GM12878 (cell line): ENCODE measurements at regions not wholly inside any gene's neighbourhood (a gene's known extent, or its start where the extent isn't known, plus 50 kb on each side); places are given as distances from the start of the nearest gene placed in this dataset.

Experiments
- ATAC-seq: fragments of 200-7000 bp; cut with Tn5 transposase; 3 replicates; pipeline ENCODE4 v1.9.1; 2020; ENCODE audit warnings: mild to moderate bottlenecking, moderate library complexity
- BruUV-seq: library from RNA; stranded (reverse); fragments of 400-500 nt; replicated peaks from 2 replicates; lab custom pipeline; 2021; lab: Mats Ljungman, UMichigan
- CTCF ChIA-PET: fragments of 300-600 bp; sonication (Branson Sonifier 250); formaldehyde crosslinking; extraction: SDS; loops from one replicate; lab custom pipeline; 2021; ENCODE audit warnings: inconsistent platforms; lab: Yijun Ruan, JAX
- POLR2A ChIA-PET: fragments of 350-600 bp; formaldehyde crosslinking; extraction: SDS; loops from one replicate; lab custom pipeline; 2021; ENCODE audit warnings: inconsistent platforms; lab: Charles Lee
- RAD21 ChIA-PET: fragments of 300-600 bp; sonication (Branson Sonifier 250); formaldehyde crosslinking; loops from one replicate; lab custom pipeline; 2023; ENCODE audit warnings: antibody characterized with exemption; ENCODE audit not compliant: unreplicated experiment; lab: Charles Lee
- SMC1A ChIA-PET: fragments of 300-600 bp; sonication (Branson Sonifier 250); formaldehyde crosslinking; loops from one replicate; lab custom pipeline; 2023; ENCODE audit not compliant: unreplicated experiment, uncharacterized antibody; lab: Charles Lee
- DNase-seq: peaks from one replicate; pipeline ENCODE4 v3.0.0-alpha.2; 2011; ENCODE audit warnings: low read depth, low spot score
- FAIRE-seq: peaks from 3 replicates; lab custom pipeline; 2011; peaks lifted over from hg19 to GRCh38; lab: Jason Lieb, UNC
- H2AFZ ChIP-seq: 2 replicates; pipeline ENCODE4 v1.6.0; 2011; ENCODE audit warnings: low read depth, low read length, control low read depth; ENCODE audit not compliant: control insufficient read depth
- H3K27ac ChIP-seq: 2 replicates; pipeline ENCODE4 v1.5.1; 2011; ENCODE audit warnings: control low read depth; ENCODE audit not compliant: control insufficient read depth, insufficient read depth
- H3K27me3 ChIP-seq, 2 experiments: replicated peaks in 1 of 2; 2 replicates each; pipeline versions ENCODE4 v1.6.0 to v1.6.1; 2011; ENCODE audit warnings: low read length in 1 of 2; ENCODE audit not compliant: control insufficient read depth in 2 of 2, insufficient read depth in 2 of 2
- H3K36me3 ChIP-seq, 2 experiments: 2 replicates each; pipeline ENCODE4 v1.5.1; 2011; ENCODE audit warnings: low read length in 1 of 2; ENCODE audit not compliant: control insufficient read depth in 2 of 2, insufficient read depth in 2 of 2
- H3K4me1 ChIP-seq: 2 replicates; pipeline ENCODE4 v1.6.1; 2011; ENCODE audit warnings: mild to moderate bottlenecking, low read length, moderate library complexity, mixed read lengths; ENCODE audit not compliant: control insufficient read depth, insufficient read depth
- H3K4me2 ChIP-seq: 2 replicates; pipeline ENCODE4 v1.6.0; 2011; ENCODE audit warnings: control low read depth; ENCODE audit not compliant: control insufficient read depth, insufficient read depth
- H3K4me3 ChIP-seq: fragments of 200-600 bp; sonication (generic); 2 replicates; pipeline ENCODE4 v1.5.1; 2016
- H3K79me2 ChIP-seq: 2 replicates; pipeline ENCODE4 v1.6.0; 2011; ENCODE audit warnings: low read length; ENCODE audit not compliant: control insufficient read depth, insufficient read depth
- H3K9ac ChIP-seq: 2 replicates; pipeline ENCODE4 v1.8.0; 2011; ENCODE audit warnings: low read length, control low read depth, mixed read lengths; ENCODE audit not compliant: control insufficient read depth, insufficient read depth
- H3K9me3 ChIP-seq: replicated peaks from 3 replicates; pipeline ENCODE4 v1.5.1; 2011; ENCODE audit warnings: mild to moderate bottlenecking, low read length; ENCODE audit not compliant: control insufficient read depth, insufficient read depth
- H4K20me1 ChIP-seq: 2 replicates; pipeline ENCODE4 v1.6.0; 2011; ENCODE audit not compliant: control insufficient read depth, insufficient read depth
- ESRRA ChIP-seq: IDR thresholded peaks from 2 replicates; pipeline ENCODE4 v1.6.1; 2012; ENCODE audit warnings: mild to moderate bottlenecking, low read length, improper control_type of control experiment
- SUPT20H ChIP-seq: IDR thresholded peaks from 2 replicates; pipeline ENCODE4 v1.6.1; 2011; ENCODE audit warnings: low read depth, mild to moderate bottlenecking, low read length, moderate library complexity, borderline replicate concordance; ENCODE audit not compliant: control insufficient read depth
- ZNF274 ChIP-seq: IDR thresholded peaks from one replicate; pipeline ENCODE4 v1.8.0; 2011; ENCODE audit not compliant: insufficient read length, insufficient read depth
- WGBS: methylation state at CpG from one replicate; pipeline ENCODE4 v1.1.6; 2016; ENCODE audit warnings: low lambda C conversion rate; ENCODE audit not compliant: insufficient replicate concordance, insufficient coverage; ENCODE audit errors: missing lambda C conversion rate; 5-methylcytosine and 5-hydroxymethylcytosine counted together
- in situ Hi-C: fragments of 300-500 bp; cut with MboI; formaldehyde crosslinking; loops from 9 replicates; pipeline ENCODE4 v1.14.3; 2018; ENCODE audit warnings: mixed read lengths
- intact Hi-C: fragments of 100-400 bp; cut with micrococcal nuclease; formaldehyde crosslinking; loops from one replicate; pipeline ENCODE4 v1.14.2; 2022; ENCODE audit not compliant: unreplicated experiment
- TF ChIP-seq, protein P1 (sequence below): fragments of 450-650 bp; formaldehyde crosslinking; IDR thresholded peaks from 2 replicates; pipeline ENCODE4 v1.5.0; 2022; ENCODE audit warnings: mild to moderate bottlenecking, missing genetic modification characterization
- TF ChIP-seq, protein P2 (sequence below): fragments of 450-650 bp; IDR thresholded peaks from 2 replicates; pipeline ENCODE4 v1.6.1; 2017; ENCODE audit warnings: low read depth, mild to moderate bottlenecking, moderate library complexity
- TF ChIP-seq, protein P3 (sequence below): fragments of 450-650 bp; IDR thresholded peaks from 2 replicates; pipeline ENCODE4 v1.6.1; 2017; ENCODE audit warnings: antibody characterized with exemption, mild to moderate bottlenecking, moderate library complexity
- TF ChIP-seq, protein P4 (sequence below): fragments of 450-650 bp; formaldehyde crosslinking; IDR thresholded peaks from 2 replicates; pipeline ENCODE4 v1.4.0; 2022; ENCODE audit warnings: mild to moderate bottlenecking, moderate library complexity
- TF ChIP-seq, protein P5 (sequence below): IDR thresholded peaks from 2 replicates; pipeline ENCODE4 v1.6.1; 2011; ENCODE audit warnings: borderline replicate concordance, low read depth, mild to moderate bottlenecking, moderate library complexity, mixed read lengths, low read length; ENCODE audit not compliant: insufficient read depth; ENCODE audit errors: extremely low read length
- TF ChIP-seq, protein P6 (sequence below): fragments of 450-650 bp; conservative IDR thresholded peaks from 2 replicates; pipeline ENCODE4 v1.6.1; 2017; ENCODE audit warnings: mild to moderate bottlenecking, moderate library complexity

DNA sequence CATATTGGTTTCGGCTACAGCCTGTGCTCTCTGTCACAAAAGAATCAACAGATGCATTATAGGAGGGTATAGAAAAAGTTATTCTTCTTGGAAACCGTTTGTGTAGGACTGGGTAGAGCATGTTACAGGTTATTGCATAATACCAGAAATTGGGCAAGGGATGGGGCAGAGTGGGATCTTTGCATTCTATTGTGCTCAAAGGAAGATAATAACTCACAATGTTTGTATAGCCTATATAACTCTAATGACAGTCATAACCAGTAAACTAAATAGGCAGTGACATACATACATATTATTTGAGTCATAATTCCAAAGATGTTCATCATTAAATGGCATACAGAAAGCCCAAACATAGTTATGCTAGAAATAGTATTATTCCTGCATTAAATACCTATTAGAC is 179.7 kb downstream of the XPNPEP1 start:
- WGBS, result 3% methylated on average over 2 of the region's 2 CpGs
- in situ Hi-C loops (no loop called here), intact Hi-C loops (no loop called here)
- POLR2A ChIA-PET, result no interaction called here
- no peak for DNase-seq
- H3K27ac ChIP-seq, result no peak overlapping the region
- no peak for ATAC-seq
- BruUV-seq, result no TSS peak
- no peaks in the 10 kb centered on the region for H4K20me1 ChIP-seq
- no peaks in the 10 kb centered on the region for H3K9me3 ChIP-seq
- no peak overlapping the region for H2AFZ ChIP-seq
- H3K9ac ChIP-seq, result no peak overlapping the region
- H3K4me3 ChIP-seq, result no peak overlapping the region
- no peaks in the 10 kb centered on the region for H3K4me1 ChIP-seq
- FAIRE-seq, result no peak
- H3K27me3 ChIP-seq, result no peaks in the 10 kb centered on the region
- SMC1A ChIA-PET, result no interaction called here
- CTCF ChIA-PET, result no interaction called here
- no peaks in the 10 kb centered on the region for H3K79me2 ChIP-seq
- no peaks in the 10 kb centered on the region for H3K36me3 ChIP-seq
- RAD21 ChIA-PET, result no interaction called here
- H3K4me2 ChIP-seq, result no peak overlapping the region
- TF ChIP-seq ESRRA, result no peak
- TF ChIP-seq, protein P1, sequence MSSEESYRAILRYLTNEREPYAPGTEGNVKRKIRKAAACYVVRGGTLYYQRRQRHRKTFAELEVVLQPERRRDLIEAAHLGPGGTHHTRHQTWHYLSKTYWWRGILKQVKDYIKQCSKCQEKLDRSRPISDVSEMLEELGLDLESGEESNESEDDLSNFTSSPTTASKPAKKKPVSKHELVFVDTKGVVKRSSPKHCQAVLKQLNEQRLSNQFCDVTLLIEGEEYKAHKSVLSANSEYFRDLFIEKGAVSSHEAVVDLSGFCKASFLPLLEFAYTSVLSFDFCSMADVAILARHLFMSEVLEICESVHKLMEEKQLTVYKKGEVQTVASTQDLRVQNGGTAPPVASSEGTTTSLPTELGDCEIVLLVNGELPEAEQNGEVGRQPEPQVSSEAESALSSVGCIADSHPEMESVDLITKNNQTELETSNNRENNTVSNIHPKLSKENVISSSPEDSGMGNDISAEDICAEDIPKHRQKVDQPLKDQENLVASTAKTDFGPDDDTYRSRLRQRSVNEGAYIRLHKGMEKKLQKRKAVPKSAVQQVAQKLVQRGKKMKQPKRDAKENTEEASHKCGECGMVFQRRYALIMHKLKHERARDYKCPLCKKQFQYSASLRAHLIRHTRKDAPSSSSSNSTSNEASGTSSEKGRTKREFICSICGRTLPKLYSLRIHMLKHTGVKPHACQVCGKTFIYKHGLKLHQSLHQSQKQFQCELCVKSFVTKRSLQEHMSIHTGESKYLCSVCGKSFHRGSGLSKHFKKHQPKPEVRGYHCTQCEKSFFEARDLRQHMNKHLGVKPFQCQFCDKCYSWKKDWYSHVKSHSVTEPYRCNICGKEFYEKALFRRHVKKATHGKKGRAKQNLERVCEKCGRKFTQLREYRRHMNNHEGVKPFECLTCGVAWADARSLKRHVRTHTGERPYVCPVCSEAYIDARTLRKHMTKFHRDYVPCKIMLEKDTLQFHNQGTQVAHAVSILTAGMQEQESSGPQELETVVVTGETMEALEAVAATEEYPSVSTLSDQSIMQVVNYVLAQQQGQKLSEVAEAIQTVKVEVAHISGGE (CRISPR knock-in tag), result no peak
- TF ChIP-seq ZNF274, result no peak
- no peak for TF ChIP-seq SUPT20H
- TF ChIP-seq, protein P2, sequence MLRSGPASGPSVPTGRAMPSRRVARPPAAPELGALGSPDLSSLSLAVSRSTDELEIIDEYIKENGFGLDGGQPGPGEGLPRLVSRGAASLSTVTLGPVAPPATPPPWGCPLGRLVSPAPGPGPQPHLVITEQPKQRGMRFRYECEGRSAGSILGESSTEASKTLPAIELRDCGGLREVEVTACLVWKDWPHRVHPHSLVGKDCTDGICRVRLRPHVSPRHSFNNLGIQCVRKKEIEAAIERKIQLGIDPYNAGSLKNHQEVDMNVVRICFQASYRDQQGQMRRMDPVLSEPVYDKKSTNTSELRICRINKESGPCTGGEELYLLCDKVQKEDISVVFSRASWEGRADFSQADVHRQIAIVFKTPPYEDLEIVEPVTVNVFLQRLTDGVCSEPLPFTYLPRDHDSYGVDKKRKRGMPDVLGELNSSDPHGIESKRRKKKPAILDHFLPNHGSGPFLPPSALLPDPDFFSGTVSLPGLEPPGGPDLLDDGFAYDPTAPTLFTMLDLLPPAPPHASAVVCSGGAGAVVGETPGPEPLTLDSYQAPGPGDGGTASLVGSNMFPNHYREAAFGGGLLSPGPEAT, result no peak
- TF ChIP-seq, protein P3, sequence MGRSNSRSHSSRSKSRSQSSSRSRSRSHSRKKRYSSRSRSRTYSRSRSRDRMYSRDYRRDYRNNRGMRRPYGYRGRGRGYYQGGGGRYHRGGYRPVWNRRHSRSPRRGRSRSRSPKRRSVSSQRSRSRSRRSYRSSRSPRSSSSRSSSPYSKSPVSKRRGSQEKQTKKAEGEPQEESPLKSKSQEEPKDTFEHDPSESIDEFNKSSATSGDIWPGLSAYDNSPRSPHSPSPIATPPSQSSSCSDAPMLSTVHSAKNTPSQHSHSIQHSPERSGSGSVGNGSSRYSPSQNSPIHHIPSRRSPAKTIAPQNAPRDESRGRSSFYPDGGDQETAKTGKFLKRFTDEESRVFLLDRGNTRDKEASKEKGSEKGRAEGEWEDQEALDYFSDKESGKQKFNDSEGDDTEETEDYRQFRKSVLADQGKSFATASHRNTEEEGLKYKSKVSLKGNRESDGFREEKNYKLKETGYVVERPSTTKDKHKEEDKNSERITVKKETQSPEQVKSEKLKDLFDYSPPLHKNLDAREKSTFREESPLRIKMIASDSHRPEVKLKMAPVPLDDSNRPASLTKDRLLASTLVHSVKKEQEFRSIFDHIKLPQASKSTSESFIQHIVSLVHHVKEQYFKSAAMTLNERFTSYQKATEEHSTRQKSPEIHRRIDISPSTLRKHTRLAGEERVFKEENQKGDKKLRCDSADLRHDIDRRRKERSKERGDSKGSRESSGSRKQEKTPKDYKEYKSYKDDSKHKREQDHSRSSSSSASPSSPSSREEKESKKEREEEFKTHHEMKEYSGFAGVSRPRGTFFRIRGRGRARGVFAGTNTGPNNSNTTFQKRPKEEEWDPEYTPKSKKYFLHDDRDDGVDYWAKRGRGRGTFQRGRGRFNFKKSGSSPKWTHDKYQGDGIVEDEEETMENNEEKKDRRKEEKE, result no peak
- TF ChIP-seq, protein P4, sequence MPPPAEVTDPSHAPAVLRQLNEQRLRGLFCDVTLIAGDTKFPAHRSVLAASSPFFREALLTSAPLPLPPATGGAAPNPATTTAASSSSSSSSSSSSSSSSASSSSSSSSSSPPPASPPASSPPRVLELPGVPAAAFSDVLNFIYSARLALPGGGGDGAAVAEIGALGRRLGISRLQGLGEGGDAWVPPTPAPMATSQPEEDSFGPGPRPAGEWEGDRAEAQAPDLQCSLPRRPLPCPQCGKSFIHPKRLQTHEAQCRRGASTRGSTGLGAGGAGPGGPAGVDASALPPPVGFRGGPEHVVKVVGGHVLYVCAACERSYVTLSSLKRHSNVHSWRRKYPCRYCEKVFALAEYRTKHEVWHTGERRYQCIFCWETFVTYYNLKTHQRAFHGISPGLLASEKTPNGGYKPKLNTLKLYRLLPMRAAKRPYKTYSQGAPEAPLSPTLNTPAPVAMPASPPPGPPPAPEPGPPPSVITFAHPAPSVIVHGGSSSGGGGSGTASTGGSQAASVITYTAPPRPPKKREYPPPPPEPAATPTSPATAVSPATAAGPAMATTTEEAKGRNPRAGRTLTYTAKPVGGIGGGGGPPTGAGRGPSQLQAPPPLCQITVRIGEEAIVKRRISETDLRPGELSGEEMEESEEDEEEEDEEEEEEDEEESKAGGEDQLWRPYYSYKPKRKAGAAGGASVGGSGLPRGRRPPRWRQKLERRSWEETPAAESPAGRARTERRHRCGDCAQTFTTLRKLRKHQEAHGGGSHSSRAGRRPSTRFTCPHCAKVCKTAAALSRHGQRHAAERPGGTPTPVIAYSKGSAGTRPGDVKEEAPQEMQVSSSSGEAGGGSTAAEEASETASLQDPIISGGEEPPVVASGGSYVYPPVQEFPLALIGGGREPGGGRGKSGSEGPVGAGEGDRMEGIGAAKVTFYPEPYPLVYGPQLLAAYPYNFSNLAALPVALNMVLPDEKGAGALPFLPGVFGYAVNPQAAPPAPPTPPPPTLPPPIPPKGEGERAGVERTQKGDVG (CRISPR knock-in tag), result no peak
- TF ChIP-seq, protein P5, sequence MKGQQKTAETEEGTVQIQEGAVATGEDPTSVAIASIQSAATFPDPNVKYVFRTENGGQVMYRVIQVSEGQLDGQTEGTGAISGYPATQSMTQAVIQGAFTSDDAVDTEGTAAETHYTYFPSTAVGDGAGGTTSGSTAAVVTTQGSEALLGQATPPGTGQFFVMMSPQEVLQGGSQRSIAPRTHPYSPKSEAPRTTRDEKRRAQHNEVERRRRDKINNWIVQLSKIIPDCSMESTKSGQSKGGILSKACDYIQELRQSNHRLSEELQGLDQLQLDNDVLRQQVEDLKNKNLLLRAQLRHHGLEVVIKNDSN, result no peak
- TF ChIP-seq, protein P6, sequence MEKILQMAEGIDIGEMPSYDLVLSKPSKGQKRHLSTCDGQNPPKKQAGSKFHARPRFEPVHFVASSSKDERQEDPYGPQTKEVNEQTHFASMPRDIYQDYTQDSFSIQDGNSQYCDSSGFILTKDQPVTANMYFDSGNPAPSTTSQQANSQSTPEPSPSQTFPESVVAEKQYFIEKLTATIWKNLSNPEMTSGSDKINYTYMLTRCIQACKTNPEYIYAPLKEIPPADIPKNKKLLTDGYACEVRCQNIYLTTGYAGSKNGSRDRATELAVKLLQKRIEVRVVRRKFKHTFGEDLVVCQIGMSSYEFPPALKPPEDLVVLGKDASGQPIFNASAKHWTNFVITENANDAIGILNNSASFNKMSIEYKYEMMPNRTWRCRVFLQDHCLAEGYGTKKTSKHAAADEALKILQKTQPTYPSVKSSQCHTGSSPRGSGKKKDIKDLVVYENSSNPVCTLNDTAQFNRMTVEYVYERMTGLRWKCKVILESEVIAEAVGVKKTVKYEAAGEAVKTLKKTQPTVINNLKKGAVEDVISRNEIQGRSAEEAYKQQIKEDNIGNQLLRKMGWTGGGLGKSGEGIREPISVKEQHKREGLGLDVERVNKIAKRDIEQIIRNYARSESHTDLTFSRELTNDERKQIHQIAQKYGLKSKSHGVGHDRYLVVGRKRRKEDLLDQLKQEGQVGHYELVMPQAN, result no peak
